ENCODE measurements at regions not wholly inside any gene's neighbourhood (a gene's known extent, or its start where the extent isn't known, plus 50 kb on each side); places are given as distances from the start of the nearest gene placed in this dataset.

GRCh38 chr1:244173240-244173639 is 122.2 kb downstream of the ZBTB18 start:
- no peak for TF ChIP-seq CTCF (IDR thresholded peaks at IDR 0.05; ENCODE audit: extremely low read depth, insufficient read depth, missing control alignments)
- DNase-seq (ENCODE audit: low spot score) = no peak
- in situ Hi-C loops (cut with MboI; ENCODE audit: low pct_unique_long_range_greater_than_20kb, low sequenced_read_pairs, unreplicated experiment) = no loop called here

- in situ Hi-C loops (cut with MboI; ENCODE audit: low pct_unique_long_range_greater_than_20kb, low sequenced_read_pairs, unreplicated experiment) = no loop called here
- no peak for TF ChIP-seq CTCF (IDR thresholded peaks at IDR 0.05; ENCODE audit: extremely low read depth, insufficient read depth, missing control alignments)
- no peak for DNase-seq (ENCODE audit: low spot score)
Measured at GRCh38 chr1:244173769-244174168, 122.7 kb downstream of the ZBTB18 start.

GRCh38 chr1:244174922-244175521 is 123.9 kb downstream of the ZBTB18 start:
- no peak for DNase-seq (ENCODE audit: low spot score)
- in situ Hi-C loops (cut with MboI; ENCODE audit: low pct_unique_long_range_greater_than_20kb, low sequenced_read_pairs, unreplicated experiment) = no loop called here
- no peak for TF ChIP-seq CTCF (IDR thresholded peaks at IDR 0.05; ENCODE audit: extremely low read depth, insufficient read depth, missing control alignments)

- in situ Hi-C loops (cut with MboI; ENCODE audit: low pct_unique_long_range_greater_than_20kb, low sequenced_read_pairs, unreplicated experiment) = no loop called here
- TF ChIP-seq CTCF (IDR thresholded peaks at IDR 0.05; ENCODE audit: extremely low read depth, insufficient read depth, missing control alignments) = no peak
- no peak for DNase-seq (ENCODE audit: low spot score)
Measured at GRCh38 chr1:244176201-244176600, 125.1 kb downstream of the ZBTB18 start.

GRCh38 chr1:244180256-244180655 is 129.2 kb downstream of the ZBTB18 start:
- no peak for DNase-seq (ENCODE audit: low spot score)
- TF ChIP-seq CTCF (IDR thresholded peaks at IDR 0.05; ENCODE audit: extremely low read depth, insufficient read depth, missing control alignments) = no peak
- in situ Hi-C loops (cut with MboI; ENCODE audit: low pct_unique_long_range_greater_than_20kb, low sequenced_read_pairs, unreplicated experiment) = no loop called here

GRCh38 chr1:244181867-244182266 is 130.8 kb downstream of the ZBTB18 start:
- no peak for DNase-seq (ENCODE audit: low spot score)
- in situ Hi-C loops (cut with MboI; ENCODE audit: low pct_unique_long_range_greater_than_20kb, low sequenced_read_pairs, unreplicated experiment) = no loop called here
- no peak for TF ChIP-seq CTCF (IDR thresholded peaks at IDR 0.05; ENCODE audit: extremely low read depth, insufficient read depth, missing control alignments)

GRCh38 chr1:244183037-244183436 is 132.0 kb downstream of the ZBTB18 start:
- DNase-seq (ENCODE audit: low spot score) = no peak
- in situ Hi-C loops (cut with MboI; ENCODE audit: low pct_unique_long_range_greater_than_20kb, low sequenced_read_pairs, unreplicated experiment) = no loop called here
- TF ChIP-seq CTCF (IDR thresholded peaks at IDR 0.05; ENCODE audit: extremely low read depth, insufficient read depth, missing control alignments) = no peak
